ENCODE measurements at regions not wholly inside any gene's neighbourhood (a gene's known extent, or its start where the extent isn't known, plus 50 kb on each side); places are given as distances from the start of the nearest gene placed in this dataset.

DNA sequence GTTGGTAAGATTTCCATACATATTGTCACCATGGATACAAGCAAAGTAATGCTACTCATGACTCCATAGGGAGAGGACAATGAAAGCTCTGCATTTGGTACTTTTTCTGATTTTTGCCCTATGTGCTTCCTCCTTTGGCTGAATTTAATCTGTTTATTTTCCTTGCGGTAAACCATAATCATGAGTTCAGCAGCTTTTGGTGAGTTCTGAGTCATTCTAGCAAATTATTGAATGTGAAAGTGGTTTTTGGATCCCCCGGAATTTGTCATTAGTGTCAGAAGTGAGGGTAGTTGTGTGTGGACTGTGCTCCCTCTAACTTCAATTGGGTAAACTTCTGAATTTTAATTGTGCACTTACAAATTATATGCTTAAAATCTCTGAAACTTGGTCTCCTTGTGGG is 170.3 kb downstream of the MOSPD2 start:
- Mint-ChIP-seq H3K4me3 (ENCODE audit: unreplicated experiment) (no peak overlapping the region), H3K36me3 (ENCODE audit: unreplicated experiment) (no peaks in the 10 kb centered on the region), H3K27ac (ENCODE audit: unreplicated experiment) (no peak overlapping the region), H3K4me1 (ENCODE audit: low read depth, unreplicated experiment) (no peaks in the 10 kb centered on the region), H3K27me3 (ENCODE audit: unreplicated experiment) (no peaks in the 10 kb centered on the region), H3K9me3 (ENCODE audit: unreplicated experiment) (no peaks in the 10 kb centered on the region)
- DNase-seq: no peak
- no peak for TF ChIP-seq CTCF (IDR thresholded peaks at IDR 0.05; ENCODE audit: partially characterized antibody, unreplicated experiment)

DNA sequence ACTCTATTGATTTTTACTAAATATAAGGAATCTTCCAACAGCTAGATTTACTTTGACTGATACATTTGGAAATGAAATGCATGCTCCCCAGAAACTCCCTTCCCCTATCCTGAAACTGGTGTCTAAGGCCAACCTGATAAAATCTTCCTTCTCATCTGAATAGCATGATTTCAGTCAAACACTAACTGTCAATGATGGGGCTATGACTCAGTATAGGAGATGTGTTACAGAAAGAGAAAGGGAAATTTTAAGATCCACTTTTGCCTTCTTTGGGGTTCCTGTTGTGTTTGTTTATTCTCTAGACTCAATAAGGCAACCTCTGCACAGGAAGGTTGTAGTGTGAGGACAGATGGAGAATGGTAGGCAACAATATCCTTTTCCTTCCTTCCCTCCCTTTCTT is 160.7 kb downstream of the MOSPD2 start:
- H3K36me3 Mint-ChIP-seq (ENCODE audit: unreplicated experiment): no peaks in the 10 kb centered on the region
- H3K4me1 Mint-ChIP-seq (ENCODE audit: low read depth, unreplicated experiment): no peaks in the 10 kb centered on the region
- H3K27ac Mint-ChIP-seq (ENCODE audit: unreplicated experiment): no peak overlapping the region
- no peaks in the 10 kb centered on the region for H3K27me3 Mint-ChIP-seq (ENCODE audit: unreplicated experiment)
- DNase-seq: no peak
- H3K4me3 Mint-ChIP-seq (ENCODE audit: unreplicated experiment): no peak overlapping the region
- no peak for TF ChIP-seq CTCF (IDR thresholded peaks at IDR 0.05; ENCODE audit: partially characterized antibody, unreplicated experiment)
- H3K9me3 Mint-ChIP-seq (ENCODE audit: unreplicated experiment): no peaks in the 10 kb centered on the region

DNA sequence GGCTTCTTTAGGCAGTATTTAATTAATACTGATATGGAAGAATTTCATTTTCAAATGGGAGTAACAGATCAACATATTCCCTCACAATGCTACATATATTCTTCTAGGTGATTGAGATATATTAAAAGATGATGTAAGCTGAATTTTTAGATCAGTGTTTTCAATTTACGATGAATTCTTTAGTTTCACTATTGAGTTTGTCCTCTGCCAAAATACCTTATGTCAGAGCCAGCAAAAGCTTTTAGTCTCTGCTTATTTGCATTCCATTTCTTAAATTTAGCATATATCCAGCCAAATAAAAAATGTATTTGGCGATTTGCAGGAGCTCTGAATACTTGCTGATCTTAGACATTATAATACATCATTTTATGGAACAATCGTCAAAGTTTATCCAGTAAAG is 144.3 kb downstream of the MOSPD2 start:
- Mint-ChIP-seq H3K27ac (ENCODE audit: unreplicated experiment) (no peak overlapping the region), H3K4me1 (ENCODE audit: low read depth, unreplicated experiment) (no peaks in the 10 kb centered on the region), H3K9me3 (ENCODE audit: unreplicated experiment) (no peaks in the 10 kb centered on the region), H3K36me3 (ENCODE audit: unreplicated experiment) (no peaks in the 10 kb centered on the region), H3K27me3 (ENCODE audit: unreplicated experiment) (peaks cover 2% of the 10 kb centered on the region), H3K4me3 (ENCODE audit: unreplicated experiment) (no peak overlapping the region)
- no peak for TF ChIP-seq CTCF (IDR thresholded peaks at IDR 0.05; ENCODE audit: partially characterized antibody, unreplicated experiment)
- DNase-seq: no peak

DNA sequence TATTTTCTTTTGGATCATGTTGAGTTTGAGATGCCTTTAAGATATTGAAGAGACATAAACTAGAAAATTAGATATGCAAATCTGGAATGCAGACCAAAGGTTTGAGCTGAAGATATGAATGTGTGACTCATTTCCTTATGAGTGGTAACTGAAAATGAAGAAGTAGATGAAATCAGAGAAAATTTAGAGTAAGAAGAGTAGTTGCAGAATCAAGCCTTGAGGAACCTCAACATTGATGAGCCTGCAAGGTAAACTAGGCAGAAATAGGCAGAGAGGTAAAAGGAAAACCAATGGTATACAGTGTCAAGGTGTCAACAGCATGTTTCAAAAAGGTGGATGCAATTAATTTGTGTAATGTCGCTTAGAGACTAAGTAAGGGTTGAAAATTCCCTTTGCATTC is 142.8 kb downstream of the MOSPD2 start:
- no peak for DNase-seq
- Mint-ChIP-seq H3K9me3 (ENCODE audit: unreplicated experiment) (no peaks in the 10 kb centered on the region), H3K4me3 (ENCODE audit: unreplicated experiment) (no peak overlapping the region), H3K27ac (ENCODE audit: unreplicated experiment) (no peak overlapping the region), H3K4me1 (ENCODE audit: low read depth, unreplicated experiment) (no peaks in the 10 kb centered on the region), H3K27me3 (ENCODE audit: unreplicated experiment) (peaks cover 2% of the 10 kb centered on the region), H3K36me3 (ENCODE audit: unreplicated experiment) (no peaks in the 10 kb centered on the region)
- TF ChIP-seq CTCF (IDR thresholded peaks at IDR 0.05; ENCODE audit: partially characterized antibody, unreplicated experiment): no peak

- Mint-ChIP-seq H3K36me3 (ENCODE audit: unreplicated experiment) (no peaks in the 10 kb centered on the region), H3K4me1 (ENCODE audit: low read depth, unreplicated experiment) (no peaks in the 10 kb centered on the region), H3K9me3 (ENCODE audit: unreplicated experiment) (no peaks in the 10 kb centered on the region), H3K27me3 (ENCODE audit: unreplicated experiment) (peaks cover 2% of the 10 kb centered on the region), H3K4me3 (ENCODE audit: unreplicated experiment) (no peak overlapping the region), H3K27ac (ENCODE audit: unreplicated experiment) (no peak overlapping the region)
- DNase-seq: no peak
- no peak for TF ChIP-seq CTCF (IDR thresholded peaks at IDR 0.05; ENCODE audit: partially characterized antibody, unreplicated experiment)
Measured at GRCh38 chrX:15014281-15014680, 141.1 kb downstream of the MOSPD2 start.
